HG03575 (cell line): ENCODE measurements at regions not wholly inside any gene's neighbourhood (a gene's known extent, or its start where the extent isn't known, plus 50 kb on each side); places are given as distances from the start of the nearest gene placed in this dataset.
"Not testable (repeated sequence)": the region's sequence is repeated elsewhere in the genome, so short reads cannot be mapped to it uniquely, and the experiment has no call there.

Experiments used
- ATAC-seq: cut with Tn5 transposase; IDR thresholded peaks from one replicate; pipeline ENCODE4 v1.9.1; 2021; ENCODE audit not compliant: unreplicated experiment, insufficient number of reproducible peaks, low FRiP score; ENCODE audit errors: extremely low read depth

DNA sequence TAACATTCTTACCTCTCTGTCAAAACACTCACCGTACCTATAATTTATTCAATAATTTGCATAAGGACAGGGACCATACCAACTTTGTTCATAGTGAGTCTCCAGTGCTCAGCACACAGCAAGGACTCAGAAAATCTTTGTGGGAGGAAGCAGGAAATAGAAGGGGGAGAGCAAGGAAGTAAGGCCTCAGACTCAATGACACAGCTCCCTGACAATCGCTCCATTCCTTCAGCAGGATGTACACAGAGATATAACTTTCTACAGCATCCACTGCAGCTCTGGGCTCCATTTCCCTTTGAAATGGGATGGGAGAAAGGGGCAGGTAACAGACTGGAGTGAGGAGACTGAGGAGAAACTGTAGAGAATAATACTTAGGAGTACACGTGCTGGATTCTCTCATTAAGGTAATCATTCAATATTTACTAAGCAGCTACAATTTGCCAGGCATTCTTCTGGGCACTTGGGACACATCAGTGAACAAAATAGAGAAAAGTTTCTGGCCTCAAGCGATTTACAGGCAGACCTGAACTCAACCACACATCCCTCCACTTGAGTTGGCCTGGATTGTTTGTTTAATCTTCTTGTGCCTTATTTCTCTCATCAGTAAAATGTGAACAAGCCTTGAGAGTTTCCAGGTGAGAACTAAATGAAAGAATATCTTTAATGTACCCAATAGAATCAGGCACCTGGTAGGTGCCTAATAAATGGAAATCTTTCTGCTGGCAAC is 330.3 kb upstream of the THBS1 start:
- no peak for ATAC-seq

DNA sequence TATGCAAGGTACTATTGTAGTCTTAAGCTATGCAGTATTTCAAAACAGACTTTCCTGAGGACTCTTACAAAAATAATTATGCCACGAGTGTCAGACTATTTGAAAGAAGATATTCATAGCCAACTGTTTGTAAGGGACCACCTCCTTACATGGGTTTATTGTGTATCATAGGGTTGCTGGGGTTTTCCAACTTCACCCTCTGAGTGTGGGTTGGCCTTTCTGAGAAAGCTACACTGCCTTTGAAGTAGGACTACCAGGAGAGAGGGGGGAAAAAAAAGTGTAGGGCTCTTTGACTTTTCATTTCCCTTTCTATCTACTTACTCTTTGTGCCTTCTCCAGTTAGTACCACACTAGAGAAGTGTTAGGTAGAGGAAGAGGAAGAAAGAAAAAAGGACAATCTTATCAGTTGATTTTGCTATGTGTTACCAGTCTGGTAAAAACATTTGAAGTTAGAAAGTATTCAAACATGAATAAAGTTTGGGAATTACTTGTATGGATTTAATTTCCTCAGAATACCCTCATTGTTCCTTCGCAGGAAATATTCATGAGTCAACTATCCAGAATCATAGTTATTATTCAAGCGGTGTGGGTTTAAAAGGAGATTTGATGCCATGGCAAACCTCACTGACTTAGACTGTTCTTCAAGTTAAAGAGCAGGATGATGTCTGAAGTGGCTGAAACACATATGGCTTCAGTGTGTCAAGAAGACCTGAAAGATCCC is 329.3 kb upstream of the THBS1 start:
- ATAC-seq: no peak

DNA sequence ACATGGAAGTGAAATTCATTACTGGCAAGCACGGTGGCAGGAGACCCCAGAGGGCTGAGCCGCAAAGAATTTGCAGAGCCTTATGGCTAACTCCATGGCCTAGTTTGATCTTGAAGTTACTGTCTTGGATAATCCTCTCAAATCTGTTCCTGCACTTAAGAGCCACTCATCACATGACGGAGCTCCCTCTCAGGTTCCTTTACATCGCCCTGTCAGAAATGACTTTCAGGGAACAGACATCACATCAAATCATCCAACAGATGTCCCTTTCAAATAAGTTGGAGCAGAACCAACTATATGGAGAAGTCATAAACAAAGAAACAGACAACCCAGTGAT is 328.8 kb upstream of the THBS1 start:
- ATAC-seq: no peak

DNA sequence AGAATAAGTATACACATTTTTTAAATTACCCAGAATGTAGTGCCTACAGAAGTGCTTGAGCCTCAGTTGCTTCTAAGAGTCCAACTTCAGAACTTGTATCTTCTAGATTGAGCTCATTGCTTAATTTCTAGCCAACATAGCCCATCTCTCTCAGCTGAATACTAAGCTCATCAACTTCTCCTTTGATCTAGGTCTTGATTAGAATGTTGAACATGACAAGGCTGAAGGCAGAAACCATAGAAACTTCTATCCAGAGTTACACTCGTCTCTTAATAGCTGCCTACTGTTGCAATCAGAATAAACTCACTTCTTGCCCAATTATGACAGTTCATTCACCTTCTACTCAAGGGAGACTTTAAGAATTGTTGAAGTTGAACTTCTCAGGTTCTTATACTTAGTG is 327.3 kb upstream of the THBS1 start:
- ATAC-seq: no peak

DNA sequence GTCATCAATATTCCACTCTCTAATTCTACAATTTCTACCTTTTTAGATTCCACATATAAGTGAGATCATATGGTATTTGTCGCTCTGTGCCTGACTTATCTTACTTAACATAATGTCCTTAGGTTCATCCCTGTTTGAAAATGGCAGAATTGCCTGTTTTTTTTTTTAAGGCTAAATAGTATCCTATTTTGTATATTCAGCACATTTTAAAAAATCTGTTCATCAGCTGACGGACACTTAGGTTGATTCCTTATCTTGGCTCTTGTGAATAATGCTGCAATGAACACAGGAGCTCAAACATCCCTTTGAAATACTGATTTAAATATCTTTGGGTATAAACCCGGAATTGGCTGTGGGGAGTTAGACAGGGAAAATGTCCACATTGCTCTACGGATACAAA is 326.7 kb upstream of the THBS1 start:
- ATAC-seq: no peak

DNA sequence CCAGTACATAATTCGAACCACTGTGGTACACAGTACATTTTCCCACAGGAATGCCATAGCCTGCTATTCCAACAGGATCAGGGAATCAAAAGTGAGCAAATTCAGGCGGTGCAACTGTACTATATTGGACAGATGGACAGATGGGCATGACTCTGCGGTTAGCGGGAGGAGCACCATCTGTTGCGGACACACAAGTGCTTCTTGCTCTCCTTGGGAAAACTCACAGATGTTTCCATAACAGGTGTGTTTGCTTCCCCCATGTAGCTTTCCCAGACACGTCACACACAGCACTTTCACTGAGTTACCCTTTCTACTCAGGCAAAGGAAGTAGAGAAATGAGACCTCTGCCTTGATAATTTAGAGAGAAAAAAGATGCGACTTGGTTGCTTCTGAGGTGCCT is 325.1 kb upstream of the THBS1 start:
- ATAC-seq: no peak

DNA sequence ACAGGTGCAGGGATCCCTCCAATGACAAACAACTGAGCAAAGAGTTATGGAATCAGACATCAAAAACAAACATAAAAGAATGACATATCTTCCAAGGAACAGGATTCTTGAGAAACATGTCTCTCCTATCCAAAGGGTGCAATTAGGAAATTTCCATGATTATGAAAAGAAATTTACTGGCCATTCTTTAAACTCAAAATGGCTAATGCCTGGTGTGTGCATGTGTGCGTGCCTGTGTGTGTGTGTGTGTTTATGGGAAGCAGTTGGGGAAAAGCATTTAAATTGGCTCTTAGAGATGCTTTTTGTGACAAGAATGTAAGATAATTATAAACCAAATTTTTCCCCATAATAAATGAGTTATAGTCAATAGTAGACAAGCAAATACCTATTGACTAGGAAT is 320.5 kb upstream of the THBS1 start:
- ATAC-seq: no peak

DNA sequence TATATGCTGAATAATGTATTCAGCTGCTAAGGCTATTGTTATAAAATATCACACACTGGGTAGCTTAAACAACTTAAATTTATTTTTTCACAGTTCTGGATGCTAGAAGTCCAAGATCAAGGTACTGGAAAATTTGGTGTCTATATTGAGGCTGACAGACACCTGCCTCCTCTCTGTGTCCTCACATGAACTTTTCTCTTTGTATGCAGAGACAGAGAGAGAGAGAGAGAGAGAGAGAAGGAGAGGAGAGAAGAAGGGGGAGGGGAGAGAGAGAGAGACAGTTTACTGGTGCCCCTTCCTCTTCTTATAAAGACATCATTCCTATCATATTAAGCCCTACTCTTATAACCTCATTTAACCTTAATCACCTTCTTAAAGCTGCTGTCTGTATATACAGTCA is 320.1 kb upstream of the THBS1 start:
- ATAC-seq: no peak

DNA sequence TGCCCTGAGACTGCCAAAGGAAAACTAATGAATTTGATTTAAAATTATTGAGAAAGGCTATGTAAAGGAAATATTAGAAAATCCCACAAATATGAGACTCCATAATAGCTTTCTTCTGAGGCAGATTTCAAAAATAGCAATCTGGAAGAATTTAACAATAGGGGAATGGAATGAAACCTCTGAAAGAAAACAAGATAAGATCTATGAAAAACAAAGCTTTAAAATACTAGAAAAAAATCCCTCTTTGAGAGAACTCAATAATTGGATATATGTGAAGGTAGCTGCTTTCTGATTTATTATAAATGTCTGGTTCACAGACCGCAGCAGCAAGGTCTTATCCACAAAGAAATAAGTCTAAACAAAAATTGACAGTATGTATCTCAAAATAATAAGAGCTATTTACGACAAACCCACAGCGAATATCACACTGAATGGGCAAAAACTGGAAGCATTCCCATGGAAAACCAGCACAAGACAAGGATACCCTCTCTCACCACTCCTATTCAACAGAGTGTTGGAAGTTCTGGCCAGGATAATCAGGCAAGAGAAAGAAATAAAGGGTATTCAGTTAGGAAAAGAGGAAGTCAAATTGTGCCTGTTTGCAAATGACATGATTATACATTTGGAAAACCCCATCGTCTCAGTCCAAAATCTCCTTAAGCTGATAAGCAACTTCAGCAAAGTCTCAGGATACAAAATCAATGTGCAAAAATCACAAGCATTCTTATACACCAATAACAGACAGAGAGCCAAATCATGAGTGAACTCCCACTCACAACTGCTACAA is 319.3 kb upstream of the THBS1 start:
- not testable (repeated sequence) for ATAC-seq

DNA sequence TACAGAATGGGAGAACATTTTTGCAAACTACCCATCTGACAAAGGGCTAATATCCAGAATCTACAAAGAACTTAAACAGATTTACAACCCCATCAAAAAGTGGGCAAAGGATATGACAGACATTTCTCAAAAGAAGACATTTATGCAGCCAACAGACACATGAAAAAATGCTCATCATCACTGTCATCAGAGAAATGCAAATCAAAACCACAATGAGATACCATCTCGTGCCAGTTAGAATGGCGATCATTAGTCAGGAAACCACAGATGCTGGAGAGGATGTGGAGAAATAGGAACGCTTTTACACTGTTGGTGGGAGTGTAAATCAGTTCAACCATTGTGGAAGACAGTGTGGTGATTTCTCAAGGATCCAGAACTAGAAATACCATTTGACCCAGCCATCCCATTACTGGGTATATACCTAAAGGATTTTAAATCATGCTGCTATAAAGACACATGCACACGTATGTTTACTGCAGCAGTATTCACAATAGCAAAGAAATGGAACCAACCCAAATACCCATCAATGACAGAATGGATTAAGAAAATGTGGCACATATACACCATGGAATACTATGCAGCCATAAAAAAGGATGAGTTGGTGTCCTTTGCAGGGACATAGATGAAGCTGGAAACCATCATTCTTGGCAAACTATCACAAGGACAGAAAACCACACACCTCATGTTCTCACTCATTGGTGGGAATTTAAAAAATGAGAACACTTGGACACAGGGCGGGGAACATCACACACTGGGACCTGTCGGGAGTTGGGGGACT is 317.7 kb upstream of the THBS1 start:
- ATAC-seq: not testable (repeated sequence)

DNA sequence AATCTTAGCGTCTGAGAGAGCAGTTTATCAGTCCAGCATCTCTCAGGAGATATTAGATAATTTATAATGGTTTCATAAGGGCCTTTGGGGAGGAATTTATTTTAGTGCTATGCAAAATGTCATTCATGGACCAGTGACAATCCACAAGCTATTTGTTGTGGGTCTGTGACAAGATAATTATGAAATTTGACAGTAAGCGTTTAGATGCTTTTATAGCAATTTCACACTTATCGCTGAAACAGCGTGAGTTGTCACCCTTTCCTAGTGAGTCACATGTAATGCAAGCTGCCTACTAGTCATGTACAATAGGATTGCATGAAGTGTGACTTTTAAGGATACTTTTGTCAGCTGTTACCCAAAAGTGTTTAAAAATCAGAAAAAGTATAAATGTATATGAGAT is 315.6 kb upstream of the THBS1 start:
- ATAC-seq: no peak

DNA sequence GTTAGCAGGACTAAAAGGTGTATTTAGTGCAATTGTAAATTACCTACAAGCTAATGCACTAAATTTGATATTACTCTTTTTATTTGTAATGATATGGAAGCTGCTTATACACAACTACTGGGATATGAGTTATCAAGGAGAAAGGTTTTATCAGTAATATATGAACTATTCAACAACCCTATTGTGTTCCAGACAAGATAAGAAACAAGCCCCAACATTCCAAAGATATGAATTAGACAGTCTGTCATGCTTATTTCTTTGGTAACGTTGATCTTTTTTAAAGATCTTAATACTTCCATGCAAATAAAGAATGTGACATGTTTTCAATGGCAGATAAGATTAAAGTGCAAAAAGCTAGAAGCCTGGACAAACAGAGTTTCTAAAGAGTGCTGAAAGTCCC is 314.0 kb upstream of the THBS1 start:
- ATAC-seq: no peak

DNA sequence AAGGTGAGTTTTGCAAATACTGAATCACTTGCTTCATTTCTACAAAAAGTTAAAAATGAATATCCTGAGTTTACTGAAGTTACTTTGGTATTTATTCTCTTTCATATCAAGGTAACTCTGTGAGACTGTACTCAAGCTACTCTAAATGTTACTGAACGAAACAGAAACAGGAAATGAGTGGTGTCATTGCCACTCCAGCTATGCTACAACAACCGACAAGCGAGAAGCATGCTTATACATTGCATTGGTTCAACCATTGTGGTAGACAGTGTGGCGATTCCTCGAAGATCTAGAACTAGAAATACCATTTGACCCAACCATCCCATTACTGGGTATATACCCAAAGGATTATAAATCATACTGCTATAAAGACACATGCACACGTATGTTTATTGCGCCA is 313.2 kb upstream of the THBS1 start:
- ATAC-seq: no peak

DNA sequence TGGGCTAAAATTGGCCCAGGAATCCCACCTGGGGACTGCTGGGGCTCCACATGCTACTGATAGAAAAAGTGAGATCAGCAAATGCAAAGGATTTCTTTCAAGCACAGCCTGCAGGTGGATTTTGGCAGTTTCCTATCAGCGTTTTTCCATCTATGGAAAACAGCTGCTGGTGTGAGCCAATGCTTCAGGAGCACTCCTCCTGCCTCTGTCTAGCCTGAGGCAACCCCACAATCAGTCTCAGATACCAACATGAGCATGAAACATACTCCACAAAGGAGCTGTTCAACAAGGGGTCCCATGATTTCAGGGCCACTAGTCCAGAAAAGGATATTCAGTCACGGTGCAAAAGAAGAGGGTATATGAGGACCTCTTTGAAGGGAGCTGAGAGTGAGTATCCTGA is 311.5 kb upstream of the THBS1 start:
- no peak for ATAC-seq

DNA sequence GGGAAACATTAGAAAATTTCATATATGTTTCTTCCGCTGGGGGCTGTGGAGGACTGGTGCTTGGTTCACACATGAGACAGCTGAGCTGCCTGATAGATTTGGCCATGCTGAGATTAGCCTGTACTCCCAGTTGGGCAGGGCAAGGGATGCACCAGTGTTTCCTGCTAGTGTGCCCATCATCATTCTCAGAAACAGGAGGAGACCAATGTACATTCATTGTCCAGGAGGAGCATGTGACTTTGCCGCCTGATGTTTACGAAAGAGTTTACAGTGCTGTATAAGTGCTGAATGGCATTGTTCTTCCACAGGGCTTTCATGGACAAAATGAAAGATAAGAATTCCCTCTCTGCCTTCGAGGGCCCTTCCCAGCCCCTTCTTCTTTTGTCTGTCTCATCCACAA is 311.1 kb upstream of the THBS1 start:
- ATAC-seq: no peak

DNA sequence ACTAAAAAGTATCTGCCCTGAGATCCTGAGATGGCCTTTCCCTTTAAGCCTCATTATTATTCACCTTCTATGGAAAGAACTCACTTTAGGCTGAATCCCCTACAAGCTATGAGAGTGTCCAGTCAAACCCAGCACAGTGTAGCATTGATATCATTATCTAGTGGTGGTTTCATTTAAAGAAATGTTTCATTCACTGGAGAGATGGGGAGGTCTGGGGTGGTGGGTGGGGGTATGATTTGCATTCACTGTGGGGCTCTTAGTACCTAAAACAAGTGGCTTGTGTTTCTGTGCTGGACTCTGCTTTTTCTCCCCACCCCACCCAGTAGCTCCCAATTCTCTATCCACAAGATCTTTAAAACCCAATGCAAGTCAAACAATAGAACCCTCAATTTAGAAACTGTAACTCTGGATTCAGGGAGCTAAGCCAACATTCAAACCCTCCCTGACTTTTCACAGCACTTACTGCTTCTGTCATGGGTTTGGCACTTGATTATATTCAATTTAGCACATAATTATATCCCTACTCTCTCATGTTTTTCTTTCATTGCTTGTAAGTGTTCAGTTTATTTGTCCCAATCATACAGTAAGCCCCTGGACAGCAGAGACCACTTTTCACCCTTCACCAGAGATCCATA is 310.5 kb upstream of the THBS1 start:
- ATAC-seq: no peak

DNA sequence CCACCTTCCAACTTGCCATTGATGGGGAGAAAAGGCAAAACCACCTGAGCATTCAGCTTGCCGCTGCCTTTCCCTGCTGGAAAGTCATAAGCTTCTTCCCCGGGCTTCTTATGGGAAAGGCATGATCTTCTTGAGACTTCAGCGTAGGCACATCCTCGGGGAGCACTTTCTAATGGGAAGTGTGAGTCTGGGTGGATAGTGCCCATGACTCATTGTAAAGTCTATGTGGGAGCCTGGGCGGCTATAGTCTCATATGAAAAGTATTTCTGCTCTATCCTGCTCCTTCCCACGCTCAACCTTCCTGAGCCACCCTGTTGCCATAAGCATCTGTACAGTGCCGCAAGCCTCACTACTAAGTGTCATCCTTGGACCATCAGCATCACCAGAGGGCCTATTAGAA is 309.9 kb upstream of the THBS1 start:
- ATAC-seq: no peak

DNA sequence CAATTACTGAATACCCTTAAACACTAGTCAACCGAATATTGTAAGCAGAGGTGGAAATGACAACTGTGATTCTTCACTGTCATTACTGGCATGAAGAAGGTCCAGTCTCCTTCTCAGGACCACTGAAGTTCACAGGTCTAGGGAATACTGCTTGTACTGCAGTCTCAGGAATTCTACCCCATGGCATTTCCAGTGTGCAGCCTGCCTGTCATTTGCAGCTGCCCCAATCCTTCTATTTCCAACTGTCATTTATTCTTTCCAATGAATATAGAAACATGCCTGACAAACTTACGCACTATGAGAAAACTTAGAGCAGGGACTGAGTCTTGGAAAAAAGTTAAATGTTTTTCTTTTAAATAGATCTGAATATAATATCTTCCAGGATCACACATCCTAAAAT is 308.0 kb upstream of the THBS1 start:
- no peak for ATAC-seq
